NT2/D1 (cell line): ENCODE measurements at regions not wholly inside any gene's neighbourhood (a gene's known extent, or its start where the extent isn't known, plus 50 kb on each side); places are given as distances from the start of the nearest gene placed in this dataset.

Source experiments
- DNase-seq: peaks from one replicate; pipeline ENCODE4 v3.0.0-alpha.2; 2011; ENCODE audit warnings: low read depth, low spot score
- H3K27me3 ChIP-seq: 2 replicates; pipeline ENCODE4 v1.6.0; 2011; ENCODE audit warnings: mild to moderate bottlenecking; ENCODE audit not compliant: insufficient read length, insufficient read depth
- H3K36me3 ChIP-seq: 2 replicates; pipeline ENCODE4 v1.6.1; 2011; ENCODE audit warnings: mild to moderate bottlenecking, low read length, mixed read lengths; ENCODE audit not compliant: insufficient read depth, insufficient read length
- H3K4me1 ChIP-seq: 2 replicates; pipeline ENCODE4 v1.5.1; 2011; ENCODE audit not compliant: insufficient read depth, insufficient read length
- H3K4me3 ChIP-seq: 2 replicates; pipeline ENCODE4 v1.5.1; 2011; ENCODE audit warnings: low read depth; ENCODE audit not compliant: insufficient read length
- H3K9ac ChIP-seq: 2 replicates; pipeline ENCODE4 v1.6.0; 2011; ENCODE audit warnings: low read depth; ENCODE audit not compliant: insufficient read length
- H3K9me3 ChIP-seq: 2 replicates; pipeline ENCODE4 v1.5.1; 2011; ENCODE audit warnings: mild to moderate bottlenecking, low read length; ENCODE audit not compliant: insufficient read depth
- SUZ12 ChIP-seq: IDR thresholded peaks from 2 replicates; pipeline ENCODE4 v1.6.1; 2011; ENCODE audit not compliant: insufficient read length, insufficient read depth; ENCODE audit errors: extremely low read depth
- YY1 ChIP-seq: IDR thresholded peaks from 2 replicates; pipeline ENCODE4 v1.6.1; 2011; ENCODE audit not compliant: insufficient read length, insufficient read depth
- ZNF274 ChIP-seq: IDR thresholded peaks from 2 replicates; pipeline ENCODE4 v1.6.1; 2011; ENCODE audit warnings: mild to moderate bottlenecking, low read depth, low read length

DNA sequence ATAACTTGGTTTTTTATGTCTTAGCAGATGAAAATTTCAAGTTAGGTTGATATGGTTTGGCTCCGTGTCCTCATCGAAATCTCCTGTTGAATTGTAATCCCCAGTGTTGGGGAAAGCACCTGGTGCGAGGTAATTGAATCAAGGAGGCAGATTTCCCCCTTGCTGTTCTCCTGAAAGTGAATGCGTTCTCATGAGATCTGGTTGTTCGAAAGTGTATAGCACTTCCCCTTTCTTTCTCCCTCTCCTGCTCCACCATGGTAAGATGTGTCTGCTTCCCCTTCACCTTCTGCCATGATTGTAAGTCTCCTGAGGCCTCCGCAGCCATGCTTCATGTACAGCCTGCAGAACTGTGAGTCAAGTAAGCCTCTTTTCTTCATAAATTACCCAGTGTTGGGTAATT, 242.1 kb upstream of the TNP1 start:
- no peaks in the 10 kb centered on the region for H3K36me3 ChIP-seq
- no peak overlapping the region for H3K4me3 ChIP-seq
- H3K9me3 ChIP-seq = no peaks in the 10 kb centered on the region
- no peak overlapping the region for H3K9ac ChIP-seq
- H3K27me3 ChIP-seq = no peaks in the 10 kb centered on the region
- no peak for DNase-seq
- TF ChIP-seq SUZ12 = no peak
- no peaks in the 10 kb centered on the region for H3K4me1 ChIP-seq

DNA sequence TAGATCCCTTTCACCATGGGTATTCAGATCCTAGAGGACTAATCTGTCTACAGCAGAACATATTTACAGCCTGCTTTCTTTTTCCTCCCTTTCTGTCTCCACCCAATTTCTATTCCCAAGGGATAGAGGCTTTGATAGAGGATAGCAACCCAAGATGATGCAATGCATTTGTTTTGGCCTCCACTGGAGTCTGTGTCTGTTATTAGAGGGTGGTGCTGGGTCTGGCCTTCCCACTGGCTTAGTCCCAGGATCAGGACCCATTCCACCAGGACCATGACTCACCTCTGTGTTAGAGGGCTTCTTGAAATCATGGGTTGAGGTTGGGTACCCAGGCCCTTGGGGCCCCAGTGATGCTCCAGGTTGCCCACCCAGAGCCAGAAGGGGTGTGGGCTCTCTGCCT, 239.7 kb upstream of the TNP1 start:
- no peak for DNase-seq
- Histone ChIP-seq H3K27me3 (no peaks in the 10 kb centered on the region), H3K4me1 (no peaks in the 10 kb centered on the region), H3K9ac (no peak overlapping the region), H3K4me3 (no peak overlapping the region), H3K36me3 (no peaks in the 10 kb centered on the region), H3K9me3 (no peaks in the 10 kb centered on the region)
- TF ChIP-seq ZNF274 = no peak

- TF ChIP-seq YY1 (no peak), SUZ12 (no peak), ZNF274 (no peak)
- no peaks in the 10 kb centered on the region for H3K9me3 ChIP-seq
- H3K4me3 ChIP-seq = no peak overlapping the region
- H3K4me1 ChIP-seq = no peaks in the 10 kb centered on the region
- H3K36me3 ChIP-seq = no peaks in the 10 kb centered on the region
- DNase-seq = no peak
- H3K27me3 ChIP-seq = no peaks in the 10 kb centered on the region
- no peak overlapping the region for H3K9ac ChIP-seq
These were observed 238.6 kb upstream of the TNP1 start for GRCh38 chr2:217098435-217098834.

GRCh38 chr2:217097346-217097745, 237.5 kb upstream of the TNP1 start:
- Histone ChIP-seq H3K9me3 (no peaks in the 10 kb centered on the region), H3K4me1 (no peaks in the 10 kb centered on the region), H3K4me3 (no peak overlapping the region), H3K36me3 (no peaks in the 10 kb centered on the region), H3K9ac (no peak overlapping the region), H3K27me3 (no peaks in the 10 kb centered on the region)
- DNase-seq = no peak
- TF ChIP-seq ZNF274 = no peak
- no peak for TF ChIP-seq SUZ12
- no peak for TF ChIP-seq YY1

GRCh38 chr2:217096474-217097225, 236.8 kb upstream of the TNP1 start:
- DNase-seq = no peak
- H3K27me3 ChIP-seq = no peaks in the 10 kb centered on the region
- no peak for TF ChIP-seq YY1
- no peak for TF ChIP-seq ZNF274
- no peak for TF ChIP-seq SUZ12
- H3K9me3 ChIP-seq = no peaks in the 10 kb centered on the region
- H3K36me3 ChIP-seq = no peaks in the 10 kb centered on the region
- no peaks in the 10 kb centered on the region for H3K4me1 ChIP-seq
- no peak overlapping the region for H3K9ac ChIP-seq
- no peak overlapping the region for H3K4me3 ChIP-seq

DNA sequence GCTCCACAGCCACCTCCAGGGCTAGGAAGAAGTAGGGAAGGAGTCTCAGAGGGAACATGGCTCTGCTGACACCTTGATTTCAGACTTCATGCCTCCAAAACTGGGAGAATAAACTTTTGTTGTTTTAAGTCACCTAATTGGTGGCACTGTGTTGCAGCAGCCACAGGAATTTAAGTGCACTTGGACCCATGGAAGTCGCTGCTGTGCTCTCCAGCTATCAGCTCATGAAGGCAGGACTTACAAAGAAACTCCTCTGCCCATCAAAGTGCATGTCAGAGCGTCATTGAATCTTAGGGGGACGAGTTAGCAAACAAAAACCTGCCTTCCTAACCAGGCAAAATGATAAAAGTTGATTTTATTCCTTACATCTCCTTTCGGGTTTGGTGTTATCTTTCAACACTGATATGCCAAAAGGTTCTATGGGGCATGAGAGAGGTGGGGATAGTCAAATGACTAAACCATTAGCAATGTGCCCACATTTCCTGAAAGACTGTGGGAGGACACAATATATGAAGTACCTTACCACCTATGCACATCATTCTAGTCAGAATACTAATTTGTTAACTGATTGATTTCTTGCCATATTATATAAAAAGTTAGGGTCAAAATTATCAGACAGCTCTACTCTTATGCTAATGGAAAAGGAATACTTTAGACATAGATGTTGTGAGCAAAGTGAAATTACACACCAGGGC, 235.8 kb upstream of the TNP1 start:
- Histone ChIP-seq H3K36me3 (no peaks in the 10 kb centered on the region), H3K9ac (no peak overlapping the region), H3K9me3 (no peaks in the 10 kb centered on the region), H3K4me3 (no peak overlapping the region), H3K4me1 (no peaks in the 10 kb centered on the region), H3K27me3 (no peaks in the 10 kb centered on the region)
- DNase-seq = no peak
- TF ChIP-seq YY1 (no peak), SUZ12 (no peak), ZNF274 (no peak)

GRCh38 chr2:217092710-217093379, 233.0 kb upstream of the TNP1 start:
- Histone ChIP-seq H3K9ac (no peak overlapping the region), H3K4me1 (no peaks in the 10 kb centered on the region), H3K27me3 (no peaks in the 10 kb centered on the region)

More at GRCh38 chr2:217092710-217093379, 233.0 kb upstream of the TNP1 start:
- no peaks in the 10 kb centered on the region for H3K36me3 ChIP-seq
- no peak for DNase-seq
- TF ChIP-seq ZNF274 (no peak), YY1 (no peak), SUZ12 (no peak)
- no peak overlapping the region for H3K4me3 ChIP-seq
- H3K9me3 ChIP-seq = no peaks in the 10 kb centered on the region
